Hypothalamus (tissue), 51 donors: ENCODE measurements at regions not wholly inside any gene's neighbourhood (a gene's known extent, or its start where the extent isn't known, plus 50 kb on each side); places are given as distances from the start of the nearest gene placed in this dataset.

Experiments used
- DNase-seq, 51 donors: peaks; one replicate each; lab custom pipeline; 2025; lab: John Stamatoyannopoulos, UW

- no peak for DNase-seq
These were observed 217.7 kb upstream of the LRFN2 start for GRCh38 chr6:40804905-40805304.

- no peak for DNase-seq
These were observed 216.9 kb upstream of the LRFN2 start for GRCh38 chr6:40803897-40804702.

GRCh38 chr6:40802481-40802880 is 215.3 kb upstream of the LRFN2 start:
- peak in 1 of 51 donors; percentile 3 for DNase-seq

GRCh38 chr6:40799296-40800140 is 212.4 kb upstream of the LRFN2 start:
- no peak for DNase-seq

- DNase-seq: no peak
These were observed 211.1 kb upstream of the LRFN2 start for GRCh38 chr6:40798069-40798770.

GRCh38 chr6:40796260-40797221 is 209.4 kb upstream of the LRFN2 start:
- no peak for DNase-seq

- DNase-seq: no peak
These were observed 207.4 kb upstream of the LRFN2 start for GRCh38 chr6:40794586-40794985.

GRCh38 chr6:40792183-40792582 is 205.0 kb upstream of the LRFN2 start:
- DNase-seq: no peak

- DNase-seq: no peak
These were observed 203.8 kb upstream of the LRFN2 start for GRCh38 chr6:40791004-40791403.

- no peak for DNase-seq
These were observed 201.8 kb upstream of the LRFN2 start for GRCh38 chr6:40788661-40789655.

- DNase-seq: no peak
These were observed 195.2 kb upstream of the LRFN2 start for GRCh38 chr6:40782355-40782754.

- DNase-seq: no peak
These were observed 193.5 kb upstream of the LRFN2 start for GRCh38 chr6:40780637-40781036.

GRCh38 chr6:40779409-40779808 is 192.2 kb upstream of the LRFN2 start:
- no peak for DNase-seq

GRCh38 chr6:40778918-40779317 is 191.8 kb upstream of the LRFN2 start:
- no peak for DNase-seq

- DNase-seq: no peak
These were observed 191.0 kb upstream of the LRFN2 start for GRCh38 chr6:40778196-40778595.

GRCh38 chr6:40774932-40775331 is 187.8 kb upstream of the LRFN2 start:
- no peak for DNase-seq

- no peak for DNase-seq
These were observed 183.6 kb upstream of the LRFN2 start for GRCh38 chr6:40770794-40771193.

- DNase-seq: no peak
These were observed 177.6 kb upstream of the LRFN2 start for GRCh38 chr6:40764726-40765125.

- DNase-seq: peak in 1 of 51 donors; percentile 26
These were observed 175.8 kb upstream of the LRFN2 start for GRCh38 chr6:40762981-40763380.
